ENCODE measurements at regions not wholly inside any gene's neighbourhood (a gene's known extent, or its start where the extent isn't known, plus 50 kb on each side); places are given as distances from the start of the nearest gene placed in this dataset.
A peak's percentile ranks its signal among the peaks of the same experiment; 100 is the strongest.

DNA sequence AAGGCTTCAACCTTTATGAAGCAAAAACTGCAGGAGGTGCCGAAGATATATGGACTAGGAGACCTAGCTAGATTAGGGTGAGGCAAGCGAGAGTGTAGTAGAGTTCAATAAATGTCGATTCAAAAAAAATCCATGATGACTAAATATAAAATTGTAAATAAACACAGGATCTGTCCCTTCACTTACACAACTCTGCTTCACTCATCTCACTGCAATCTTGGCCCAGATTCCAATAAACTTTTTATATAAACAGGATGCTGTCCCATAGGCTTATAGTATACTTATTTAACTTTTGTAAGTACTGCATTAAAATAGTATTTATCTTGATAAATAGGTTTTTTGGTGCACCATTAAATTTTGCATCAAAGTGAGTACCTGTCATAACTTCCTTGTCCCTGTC lies 648.4 kb upstream of the NRSN1 start:
- H2BK12ac ChIP-seq (ENCODE audit: insufficient read length, low read depth, low read length): no peak overlapping the region
- WGBS (ENCODE audit: extremely low coverage, insufficient read length, low lambda C conversion rate): no CpG with 5 or more reads among the region's 3 CpGs
- no peak overlapping the region for H2AK5ac ChIP-seq (ENCODE audit: insufficient read length, low read length)
- no peaks in the 10 kb centered on the region for H3K23me2 ChIP-seq (ENCODE audit: insufficient read length, low read depth, low read length, poor library complexity, severe bottlenecking)
- no peak overlapping the region for H3K9ac ChIP-seq (ENCODE audit: extremely low read depth, insufficient read length, low read length)
- H3K14ac ChIP-seq (ENCODE audit: insufficient read depth, low read length): no peak overlapping the region
- TF ChIP-seq, protein P1, sequence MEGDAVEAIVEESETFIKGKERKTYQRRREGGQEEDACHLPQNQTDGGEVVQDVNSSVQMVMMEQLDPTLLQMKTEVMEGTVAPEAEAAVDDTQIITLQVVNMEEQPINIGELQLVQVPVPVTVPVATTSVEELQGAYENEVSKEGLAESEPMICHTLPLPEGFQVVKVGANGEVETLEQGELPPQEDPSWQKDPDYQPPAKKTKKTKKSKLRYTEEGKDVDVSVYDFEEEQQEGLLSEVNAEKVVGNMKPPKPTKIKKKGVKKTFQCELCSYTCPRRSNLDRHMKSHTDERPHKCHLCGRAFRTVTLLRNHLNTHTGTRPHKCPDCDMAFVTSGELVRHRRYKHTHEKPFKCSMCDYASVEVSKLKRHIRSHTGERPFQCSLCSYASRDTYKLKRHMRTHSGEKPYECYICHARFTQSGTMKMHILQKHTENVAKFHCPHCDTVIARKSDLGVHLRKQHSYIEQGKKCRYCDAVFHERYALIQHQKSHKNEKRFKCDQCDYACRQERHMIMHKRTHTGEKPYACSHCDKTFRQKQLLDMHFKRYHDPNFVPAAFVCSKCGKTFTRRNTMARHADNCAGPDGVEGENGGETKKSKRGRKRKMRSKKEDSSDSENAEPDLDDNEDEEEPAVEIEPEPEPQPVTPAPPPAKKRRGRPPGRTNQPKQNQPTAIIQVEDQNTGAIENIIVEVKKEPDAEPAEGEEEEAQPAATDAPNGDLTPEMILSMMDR (conservative IDR thresholded peaks at IDR 0.05): no peak
- no peaks in the 10 kb centered on the region for H3K79me1 ChIP-seq (ENCODE audit: insufficient read depth, low read depth, low read length, poor library complexity, severe bottlenecking)
- H3K9me3 ChIP-seq (ENCODE audit: control insufficient read depth, low read depth, low read length): no peaks in the 10 kb centered on the region
- no peak overlapping the region for H2BK15ac ChIP-seq (ENCODE audit: low read depth, low read length)
- H4K91ac ChIP-seq (ENCODE audit: insufficient read length, low read depth, low read length): no peak overlapping the region
- H3K4ac ChIP-seq (ENCODE audit: low read depth, low read length): no peak overlapping the region
- H3K27ac ChIP-seq (ENCODE audit: insufficient read length, low read depth, low read length): no peak overlapping the region
- H3K4me1 Mint-ChIP-seq: peaks cover 10 to 21% of the 10 kb centered on the region in 2 experiments
- H3K56ac ChIP-seq (ENCODE audit: insufficient read length, low read depth, low read length): no peak overlapping the region
- peak overlapping the region; percentile 61 for H2BK120ac ChIP-seq (ENCODE audit: low read depth, low read length, poor library complexity, severe bottlenecking)
- H3T11ph ChIP-seq (ENCODE audit: low read length): no peak overlapping the region
- H3K23ac ChIP-seq (ENCODE audit: insufficient read length, low read depth, low read length): no peak overlapping the region
- no peak overlapping the region for H3K4me2 ChIP-seq (ENCODE audit: insufficient read depth, insufficient read length, low read length)
- H3K4me1 ChIP-seq (ENCODE audit: insufficient read depth, low read length): no peaks in the 10 kb centered on the region
- no peaks in the 10 kb centered on the region for H3K27me3 Mint-ChIP-seq (ENCODE audit: low read depth)
- H2BK5ac ChIP-seq (ENCODE audit: insufficient read length, low read length): no peak overlapping the region
- DNase-seq: no peak
- H3K27me3 ChIP-seq (ENCODE audit: insufficient read depth, low read length): no peaks in the 10 kb centered on the region
- H3K18ac ChIP-seq (ENCODE audit: insufficient read length, low read depth, low read length): no peak overlapping the region
- no peak overlapping the region for H4K5ac ChIP-seq (ENCODE audit: insufficient read length, low read depth, low read length)
- no peaks in the 10 kb centered on the region for H3K79me2 ChIP-seq (ENCODE audit: insufficient read depth, low read length)
- no peak overlapping the region for H3K4me3 Mint-ChIP-seq
- H3K36me3 Mint-ChIP-seq (ENCODE audit: insufficient read depth in 1 of 3, low read depth in 3 of 3): peaks cover 0 to 14% (median 9%) of the 10 kb centered on the region in 3 experiments; a peak in 6 of 7 replicates
- no peak overlapping the region for H3K27ac Mint-ChIP-seq
- peaks cover 9 to 11% of the 10 kb centered on the region in 2 experiments; a peak in 4 of 5 replicates for H3K9me3 Mint-ChIP-seq
- H4K20me1 ChIP-seq (ENCODE audit: control insufficient read depth, insufficient read depth, insufficient read length): no peaks in the 10 kb centered on the region
- no peak overlapping the region for H4K8ac ChIP-seq (replicated peaks; ENCODE audit: insufficient read length, low read depth, low read length)
- no peak overlapping the region for H2AFZ ChIP-seq (ENCODE audit: low read length)
- H2BK20ac ChIP-seq (ENCODE audit: low read depth, low read length, poor library complexity, severe bottlenecking): no peak overlapping the region
